ENCODE measurements at regions not wholly inside any gene's neighbourhood (a gene's known extent, or its start where the extent isn't known, plus 50 kb on each side); places are given as distances from the start of the nearest gene placed in this dataset.

- no peak for TF ChIP-seq POLR2A (IDR thresholded peaks at IDR 0.05; ENCODE audit: control extremely low read depth in 1 of 2, low read depth in 2 of 2, low read length in 2 of 2)
- peak in 1 of 2 experiments; percentile 23; a peak in 1 of 3 replicates for TF ChIP-seq EP300 (IDR thresholded peaks at IDR 0.05; ENCODE audit: borderline replicate concordance in 1 of 2, low read depth in 2 of 2, low read length in 2 of 2)
- no peak for TF ChIP-seq RNF2 (IDR thresholded peaks at IDR 0.05; ENCODE audit: borderline replicate concordance, low read depth, low read length, missing control alignments, poor library complexity, severe bottlenecking)
- TF ChIP-seq CTCF (IDR thresholded peaks at IDR 0.05; ENCODE audit: control extremely low read depth in 1 of 3, insufficient read depth in 1 of 3, low read depth in 1 of 3, low read length in 3 of 3), result no peak
These were observed 231.9 kb downstream of the SEC14L1 start for GRCh38 chr17:77372444-77373298.
